ENCODE measurements at regions not wholly inside any gene's neighbourhood (a gene's known extent, or its start where the extent isn't known, plus 50 kb on each side); places are given as distances from the start of the nearest gene placed in this dataset.

DNA sequence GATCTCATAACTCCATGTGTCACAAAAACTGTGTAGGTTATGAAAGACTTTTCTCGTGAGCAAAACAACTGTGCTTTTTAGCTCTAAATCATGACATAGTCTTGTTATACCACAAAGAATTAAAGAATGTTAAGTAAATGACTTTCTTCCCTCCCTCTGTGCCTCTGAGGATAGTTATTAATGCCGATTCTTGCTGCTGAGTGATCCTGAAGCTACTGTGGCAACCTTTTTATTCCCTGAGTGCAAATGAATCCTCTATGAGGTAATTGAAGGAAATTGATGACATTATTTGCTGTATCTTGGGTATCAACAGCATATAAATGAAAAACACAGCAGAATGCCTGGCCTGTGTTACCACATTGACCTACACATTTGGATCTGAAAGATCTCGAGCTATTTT is 142.2 kb upstream of the HDAC9 start:
- no peak for TF ChIP-seq YY1 (IDR thresholded peaks at IDR 0.05; ENCODE audit: extremely low read depth, insufficient replicate concordance, low read depth, low read length)
- TF ChIP-seq POLR2A (IDR thresholded peaks at IDR 0.05; ENCODE audit: borderline replicate concordance, extremely low read depth, insufficient read depth, insufficient read length): no peak
- no peak for TF ChIP-seq ZNF274 (IDR thresholded peaks at IDR 0.05; ENCODE audit: low read depth, low read length)
- TF ChIP-seq, protein P1, sequence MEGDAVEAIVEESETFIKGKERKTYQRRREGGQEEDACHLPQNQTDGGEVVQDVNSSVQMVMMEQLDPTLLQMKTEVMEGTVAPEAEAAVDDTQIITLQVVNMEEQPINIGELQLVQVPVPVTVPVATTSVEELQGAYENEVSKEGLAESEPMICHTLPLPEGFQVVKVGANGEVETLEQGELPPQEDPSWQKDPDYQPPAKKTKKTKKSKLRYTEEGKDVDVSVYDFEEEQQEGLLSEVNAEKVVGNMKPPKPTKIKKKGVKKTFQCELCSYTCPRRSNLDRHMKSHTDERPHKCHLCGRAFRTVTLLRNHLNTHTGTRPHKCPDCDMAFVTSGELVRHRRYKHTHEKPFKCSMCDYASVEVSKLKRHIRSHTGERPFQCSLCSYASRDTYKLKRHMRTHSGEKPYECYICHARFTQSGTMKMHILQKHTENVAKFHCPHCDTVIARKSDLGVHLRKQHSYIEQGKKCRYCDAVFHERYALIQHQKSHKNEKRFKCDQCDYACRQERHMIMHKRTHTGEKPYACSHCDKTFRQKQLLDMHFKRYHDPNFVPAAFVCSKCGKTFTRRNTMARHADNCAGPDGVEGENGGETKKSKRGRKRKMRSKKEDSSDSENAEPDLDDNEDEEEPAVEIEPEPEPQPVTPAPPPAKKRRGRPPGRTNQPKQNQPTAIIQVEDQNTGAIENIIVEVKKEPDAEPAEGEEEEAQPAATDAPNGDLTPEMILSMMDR (IDR thresholded peaks at IDR 0.05 in 2 of 3, conservative IDR thresholded peaks at IDR 0.05 in 1 of 3; ENCODE audit: borderline replicate concordance in 1 of 3, insufficient read depth in 1 of 3, low read depth in 2 of 3, low read length in 2 of 3): no peak
- TF ChIP-seq EZH2 (IDR thresholded peaks at IDR 0.05): no peak
- TF ChIP-seq, protein P2, sequence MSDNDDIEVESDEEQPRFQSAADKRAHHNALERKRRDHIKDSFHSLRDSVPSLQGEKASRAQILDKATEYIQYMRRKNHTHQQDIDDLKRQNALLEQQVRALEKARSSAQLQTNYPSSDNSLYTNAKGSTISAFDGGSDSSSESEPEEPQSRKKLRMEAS (IDR thresholded peaks at IDR 0.05): no peak
- no peak for TF ChIP-seq FOSL1 (IDR thresholded peaks at IDR 0.05; ENCODE audit: low read depth)
- no peak for TF ChIP-seq REST (IDR thresholded peaks at IDR 0.05; ENCODE audit: low read depth)
- TF ChIP-seq SIN3A (IDR thresholded peaks at IDR 0.05; ENCODE audit: low read depth): no peak
- TF ChIP-seq EZH2phosphoT487 (IDR thresholded peaks at IDR 0.05; ENCODE audit: borderline replicate concordance): no peak
- TF ChIP-seq ATF3 (IDR thresholded peaks at IDR 0.05): no peak
- TF ChIP-seq SP1 (IDR thresholded peaks at IDR 0.05; ENCODE audit: low read depth): no peak
- no peak for TF ChIP-seq POLR2AphosphoS5 (IDR thresholded peaks at IDR 0.05; ENCODE audit: low read depth, low read length)
